ENCODE measurements at regions not wholly inside any gene's neighbourhood (a gene's known extent, or its start where the extent isn't known, plus 50 kb on each side); places are given as distances from the start of the nearest gene placed in this dataset.

- no peak for TF ChIP-seq SP1 (IDR thresholded peaks at IDR 0.05)
- no peak for TF ChIP-seq REST (IDR thresholded peaks at IDR 0.05)
- no peak for TF ChIP-seq YY1 (IDR thresholded peaks at IDR 0.05)
- TF ChIP-seq, protein P1, sequence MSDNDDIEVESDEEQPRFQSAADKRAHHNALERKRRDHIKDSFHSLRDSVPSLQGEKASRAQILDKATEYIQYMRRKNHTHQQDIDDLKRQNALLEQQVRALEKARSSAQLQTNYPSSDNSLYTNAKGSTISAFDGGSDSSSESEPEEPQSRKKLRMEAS (IDR thresholded peaks at IDR 0.05), result no peak
- no peak for TF ChIP-seq FOXA1 (IDR thresholded peaks at IDR 0.05)
- no peak for TF ChIP-seq TAF1 (conservative IDR thresholded peaks at IDR 0.05)
- TF ChIP-seq CTCF (IDR thresholded peaks at IDR 0.05; ENCODE audit: low read depth, low read length, missing input control), result no peak
- no peak for TF ChIP-seq EGR1 (IDR thresholded peaks at IDR 0.05; ENCODE audit: low read depth in 2 of 2)
- TF ChIP-seq ATF3 (IDR thresholded peaks at IDR 0.05), result no peak
- no peak for TF ChIP-seq RAD21 (IDR thresholded peaks at IDR 0.05)
- no peak for TF ChIP-seq HNF4A (conservative IDR thresholded peaks at IDR 0.05)
- no peak for TF ChIP-seq ZBTB33 (IDR thresholded peaks at IDR 0.05)
- no peak for TF ChIP-seq GABPA (IDR thresholded peaks at IDR 0.05 in 1 of 2, conservative IDR thresholded peaks at IDR 0.05 in 1 of 2)
Measured at GRCh38 chr6:92160226-92160625, 1259.1 kb downstream of the EPHA7 start.

Data from liver (tissue), 3 donors.